Heart left ventricle (tissue), 13 donors: ENCODE measurements at regions not wholly inside any gene's neighbourhood (a gene's known extent, or its start where the extent isn't known, plus 50 kb on each side); places are given as distances from the start of the nearest gene placed in this dataset.

Experiments used
- CTCF ChIP-seq, 12 donors: fragments of 200-600 bp; sonication (generic) in 4 of 12; IDR thresholded peaks; one replicate each; pipeline versions ENCODE4 v1.5.0 to v1.8.0; 2018 to 2022; ENCODE audit warnings: antibody characterized with exemption in 12 of 12, mild to moderate bottlenecking in 5 of 12
- POLR2A ChIP-seq, 2 donors: fragments of 450-650 bp; IDR thresholded peaks; one replicate each; pipeline ENCODE4 v1.6.1; 2017; ENCODE audit warnings: antibody characterized with exemption in 2 of 2, mild to moderate bottlenecking in 2 of 2, moderate library complexity in 2 of 2
- donor health status: ischemic (EF 13 %, LVEDD 7.1; RV severe dilation, severe dysfunction).
- donor health status: DM: no; HTN: yes; CAD: no.
- donor health status: DM: no; HTN: no; CAD: no.
- donor health status: ischemic (EF 25% LVEDD 6.9; RV normal size, moderate dysfunction).
- donor health status: ischemic (EF 25% LVEDD 5.7; RV mildly dilated, moderate dysfunction).
- donor health status: ischemic (EF 35%, LVEDD 5.7; RV mildly dilated, moderate dysfunction).
- donor health status: nonischemic (EF 11% LVEDD 7.7; RV severe dilation, severe dysfunction).
- donor health status: DM: yes; HTN: yes; CAD: no.
- donor health status: PGD.
- donor health status: ischemic (EF 29% LVEDD 5.4; RV normal size, mild dysfunction).
- donor health status: nonischemic (EF 23%, LVEDD 6.1; RV moderate dilation, normal function).

DNA sequence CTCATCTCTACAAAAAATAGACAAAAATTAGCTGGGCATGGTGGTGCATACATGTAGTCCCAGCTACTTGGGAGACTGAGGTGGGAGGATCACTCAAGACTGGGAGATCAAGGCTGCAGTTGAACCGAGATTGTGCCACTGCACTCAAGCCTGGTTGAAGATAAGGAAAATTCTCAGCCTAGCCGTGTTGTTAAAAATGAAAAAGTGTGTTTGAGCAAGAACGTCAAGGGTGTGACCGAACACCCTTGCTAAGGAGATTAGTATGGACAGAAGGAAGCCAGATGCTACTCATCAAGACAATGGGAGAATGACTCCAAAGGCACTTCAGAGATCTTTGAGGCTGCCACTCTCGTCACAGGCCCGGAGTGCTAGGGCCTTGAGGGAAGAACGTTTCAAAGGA, 70.0 kb upstream of the NDUFV2 start:
- TF ChIP-seq POLR2A (IDR thresholded peaks at IDR 0.05) (no peak), CTCF (IDR thresholded peaks at IDR 0.05) (no peak)
